Panc1 (cell line): ENCODE measurements at regions not wholly inside any gene's neighbourhood (a gene's known extent, or its start where the extent isn't known, plus 50 kb on each side); places are given as distances from the start of the nearest gene placed in this dataset.

Experiments used
- SIN3A ChIP-seq: IDR thresholded peaks from 2 replicates; pipeline ENCODE4 v1.6.1; 2012; ENCODE audit warnings: low read depth, mild to moderate bottlenecking, low read length, moderate library complexity, borderline replicate concordance; ENCODE audit not compliant: insufficient read depth
- TF ChIP-seq, protein P1 (sequence below): fragments of 450-650 bp; IDR thresholded peaks from 2 replicates; pipeline ENCODE4 v1.5.1; 2017; ENCODE audit warnings: mild to moderate bottlenecking

DNA sequence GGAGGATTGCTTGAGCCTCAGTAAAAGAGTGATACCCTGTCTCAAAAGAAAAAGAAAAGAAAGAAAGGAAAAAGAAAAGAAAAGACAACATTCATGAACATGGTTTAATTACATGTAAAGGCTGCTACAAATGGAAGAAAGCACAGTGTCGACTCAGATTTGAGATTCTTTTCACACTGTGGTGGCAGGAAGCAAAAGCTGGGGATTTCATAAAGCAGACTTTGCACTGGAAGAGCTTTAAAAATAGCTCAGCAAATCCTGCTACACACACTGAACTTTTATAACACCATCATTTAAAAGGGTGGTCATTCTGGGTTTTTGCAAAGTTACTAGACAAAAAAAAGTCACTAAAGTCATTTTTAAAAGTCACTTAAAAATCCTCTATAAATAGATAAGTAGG lies 140.8 kb downstream of the CEMIP2 start:
- TF ChIP-seq, protein P1, sequence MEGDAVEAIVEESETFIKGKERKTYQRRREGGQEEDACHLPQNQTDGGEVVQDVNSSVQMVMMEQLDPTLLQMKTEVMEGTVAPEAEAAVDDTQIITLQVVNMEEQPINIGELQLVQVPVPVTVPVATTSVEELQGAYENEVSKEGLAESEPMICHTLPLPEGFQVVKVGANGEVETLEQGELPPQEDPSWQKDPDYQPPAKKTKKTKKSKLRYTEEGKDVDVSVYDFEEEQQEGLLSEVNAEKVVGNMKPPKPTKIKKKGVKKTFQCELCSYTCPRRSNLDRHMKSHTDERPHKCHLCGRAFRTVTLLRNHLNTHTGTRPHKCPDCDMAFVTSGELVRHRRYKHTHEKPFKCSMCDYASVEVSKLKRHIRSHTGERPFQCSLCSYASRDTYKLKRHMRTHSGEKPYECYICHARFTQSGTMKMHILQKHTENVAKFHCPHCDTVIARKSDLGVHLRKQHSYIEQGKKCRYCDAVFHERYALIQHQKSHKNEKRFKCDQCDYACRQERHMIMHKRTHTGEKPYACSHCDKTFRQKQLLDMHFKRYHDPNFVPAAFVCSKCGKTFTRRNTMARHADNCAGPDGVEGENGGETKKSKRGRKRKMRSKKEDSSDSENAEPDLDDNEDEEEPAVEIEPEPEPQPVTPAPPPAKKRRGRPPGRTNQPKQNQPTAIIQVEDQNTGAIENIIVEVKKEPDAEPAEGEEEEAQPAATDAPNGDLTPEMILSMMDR, result no peak
- TF ChIP-seq SIN3A, result no peak
